ENCODE measurements at regions not wholly inside any gene's neighbourhood (a gene's known extent, or its start where the extent isn't known, plus 50 kb on each side); places are given as distances from the start of the nearest gene placed in this dataset.

GRCh38 chr18:49701190-49701589 is 112.1 kb downstream of the ACAA2 start:
- Mint-ChIP-seq H3K9me3 (ENCODE audit: unreplicated experiment) (no peaks in the 10 kb centered on the region), H3K4me1 (ENCODE audit: insufficient read depth, unreplicated experiment) (peaks cover 6% of the 10 kb centered on the region), H3K27me3 (ENCODE audit: insufficient read depth, unreplicated experiment) (no peaks in the 10 kb centered on the region), H3K36me3 (ENCODE audit: insufficient read depth, unreplicated experiment) (no peaks in the 10 kb centered on the region), H3K4me3 (ENCODE audit: unreplicated experiment) (no peak overlapping the region), H3K27ac (ENCODE audit: low read depth, unreplicated experiment) (no peak overlapping the region)
- CTCF ChIA-PET = interaction anchor here (0.7 kb wide), 1 partner anchor 24 kb away, joined by 3 read pairs; no protein-coding TSS in a partner anchor
- POLR2A ChIA-PET = no interaction called here
- BruUV-seq (replicated peaks) = no TSS peak
- DNase-seq (ENCODE audit: unreplicated experiment) = no peak
- TF ChIP-seq, protein P1, sequence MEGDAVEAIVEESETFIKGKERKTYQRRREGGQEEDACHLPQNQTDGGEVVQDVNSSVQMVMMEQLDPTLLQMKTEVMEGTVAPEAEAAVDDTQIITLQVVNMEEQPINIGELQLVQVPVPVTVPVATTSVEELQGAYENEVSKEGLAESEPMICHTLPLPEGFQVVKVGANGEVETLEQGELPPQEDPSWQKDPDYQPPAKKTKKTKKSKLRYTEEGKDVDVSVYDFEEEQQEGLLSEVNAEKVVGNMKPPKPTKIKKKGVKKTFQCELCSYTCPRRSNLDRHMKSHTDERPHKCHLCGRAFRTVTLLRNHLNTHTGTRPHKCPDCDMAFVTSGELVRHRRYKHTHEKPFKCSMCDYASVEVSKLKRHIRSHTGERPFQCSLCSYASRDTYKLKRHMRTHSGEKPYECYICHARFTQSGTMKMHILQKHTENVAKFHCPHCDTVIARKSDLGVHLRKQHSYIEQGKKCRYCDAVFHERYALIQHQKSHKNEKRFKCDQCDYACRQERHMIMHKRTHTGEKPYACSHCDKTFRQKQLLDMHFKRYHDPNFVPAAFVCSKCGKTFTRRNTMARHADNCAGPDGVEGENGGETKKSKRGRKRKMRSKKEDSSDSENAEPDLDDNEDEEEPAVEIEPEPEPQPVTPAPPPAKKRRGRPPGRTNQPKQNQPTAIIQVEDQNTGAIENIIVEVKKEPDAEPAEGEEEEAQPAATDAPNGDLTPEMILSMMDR (IDR thresholded peaks at IDR 0.05; ENCODE audit: unreplicated experiment) = no peak
- intact Hi-C loops (cut with micrococcal nuclease) = no loop called here

DNA sequence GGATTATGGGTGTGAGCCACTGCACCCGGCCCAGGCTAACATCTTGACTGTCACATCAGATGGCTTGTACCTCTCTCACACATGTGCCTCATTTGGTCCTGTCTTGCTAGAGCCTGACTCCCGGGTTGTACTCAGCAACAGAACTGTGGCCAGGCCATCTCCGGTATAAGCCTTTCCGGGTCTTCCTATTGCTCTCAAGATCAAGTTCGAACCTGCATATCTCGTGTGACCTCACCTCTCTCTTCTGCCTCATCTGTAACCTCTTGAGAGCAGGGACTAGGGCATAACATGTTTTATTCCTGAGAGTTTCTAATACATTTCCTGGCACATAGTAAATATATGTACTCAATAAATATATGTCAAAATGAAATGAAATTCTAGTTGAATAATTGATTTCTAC is 114.0 kb downstream of the ACAA2 start:
- Mint-ChIP-seq H3K4me1 (ENCODE audit: insufficient read depth, unreplicated experiment) (peaks cover 6% of the 10 kb centered on the region), H3K27ac (ENCODE audit: low read depth, unreplicated experiment) (no peak overlapping the region), H3K36me3 (ENCODE audit: insufficient read depth, unreplicated experiment) (no peaks in the 10 kb centered on the region), H3K27me3 (ENCODE audit: insufficient read depth, unreplicated experiment) (no peaks in the 10 kb centered on the region), H3K9me3 (ENCODE audit: unreplicated experiment) (no peaks in the 10 kb centered on the region), H3K4me3 (ENCODE audit: unreplicated experiment) (no peak overlapping the region)
- BruUV-seq (replicated peaks) = no TSS peak
- intact Hi-C loops (cut with micrococcal nuclease) = no loop called here
- no peak for DNase-seq (ENCODE audit: unreplicated experiment)
- CTCF ChIA-PET = no interaction called here
- TF ChIP-seq, protein P1 (IDR thresholded peaks at IDR 0.05; ENCODE audit: unreplicated experiment) = no peak
- POLR2A ChIA-PET = no interaction called here

DNA sequence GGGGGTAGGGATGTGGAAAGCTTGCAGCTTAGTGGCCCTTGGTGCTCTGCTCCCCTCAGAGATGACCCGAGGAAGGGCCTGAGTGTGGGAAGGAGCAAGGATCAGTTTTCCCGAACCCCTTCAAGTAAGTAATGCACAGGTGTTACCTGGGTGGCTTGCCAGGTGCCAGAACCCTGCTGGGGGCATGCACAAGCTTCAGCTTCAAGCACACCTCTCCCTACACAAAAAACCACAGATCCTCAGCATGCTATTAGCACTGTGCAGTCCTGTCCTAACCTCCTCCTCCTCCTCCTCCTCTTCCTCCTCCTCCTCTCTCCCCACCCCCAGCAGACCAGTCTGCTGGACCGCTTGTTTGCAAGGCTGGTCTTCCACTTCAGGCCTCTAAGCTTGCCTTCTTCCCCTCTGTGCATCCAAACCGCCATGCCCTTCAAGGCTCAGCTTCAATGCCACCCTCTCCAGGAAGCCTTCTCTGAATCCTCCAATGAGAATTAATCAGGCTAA is 114.8 kb downstream of the ACAA2 start:
- ChIA-PET CTCF (interaction anchor here (0.6 kb wide), 1 partner anchor 83 kb away, joined by 3 read pairs; no protein-coding TSS in a partner anchor), POLR2A (no interaction called here)
- no peak for DNase-seq (ENCODE audit: unreplicated experiment)
- H3K27me3 Mint-ChIP-seq (ENCODE audit: insufficient read depth, unreplicated experiment) = no peaks in the 10 kb centered on the region
- no peaks in the 10 kb centered on the region for H3K9me3 Mint-ChIP-seq (ENCODE audit: unreplicated experiment)
- intact Hi-C loops (cut with micrococcal nuclease) = no loop called here
- H3K4me3 Mint-ChIP-seq (ENCODE audit: unreplicated experiment) = no peak overlapping the region
- no peaks in the 10 kb centered on the region for H3K36me3 Mint-ChIP-seq (ENCODE audit: insufficient read depth, unreplicated experiment)
- TF ChIP-seq, protein P1 (IDR thresholded peaks at IDR 0.05; ENCODE audit: unreplicated experiment) = no peak
- no peak overlapping the region for H3K27ac Mint-ChIP-seq (ENCODE audit: low read depth, unreplicated experiment)
- no TSS peak for BruUV-seq (replicated peaks)
- peaks cover 6% of the 10 kb centered on the region for H3K4me1 Mint-ChIP-seq (ENCODE audit: insufficient read depth, unreplicated experiment)

- BruUV-seq (replicated peaks) = no TSS peak
- no peaks in the 10 kb centered on the region for H3K9me3 Mint-ChIP-seq (ENCODE audit: unreplicated experiment)
- H3K27me3 Mint-ChIP-seq (ENCODE audit: insufficient read depth, unreplicated experiment) = no peaks in the 10 kb centered on the region
- H3K4me3 Mint-ChIP-seq (ENCODE audit: unreplicated experiment) = no peak overlapping the region
- no peaks in the 10 kb centered on the region for H3K36me3 Mint-ChIP-seq (ENCODE audit: insufficient read depth, unreplicated experiment)
- ChIA-PET CTCF (interaction anchor here (0.6 to 0.9 kb wide), 2 partner anchors 16 to 83 kb away, joined by 3 read pairs; no protein-coding TSS in a partner anchor), POLR2A (interaction anchor here (0.6 kb wide), 1 partner anchor 768 kb away, joined by 3 read pairs; no protein-coding TSS in a partner anchor)
- TF ChIP-seq, protein P1 (IDR thresholded peaks at IDR 0.05; ENCODE audit: unreplicated experiment) = no peak
- peaks cover 6% of the 10 kb centered on the region for H3K4me1 Mint-ChIP-seq (ENCODE audit: insufficient read depth, unreplicated experiment)
- no peak for DNase-seq (ENCODE audit: unreplicated experiment)
- intact Hi-C loops (cut with micrococcal nuclease) = no loop called here
- no peak overlapping the region for H3K27ac Mint-ChIP-seq (ENCODE audit: low read depth, unreplicated experiment)
These were observed 115.4 kb downstream of the ACAA2 start for GRCh38 chr18:49697757-49698524.

Measured in MCF 10A (cell line).